Hypothalamus (tissue), 51 donors: ENCODE measurements at regions not wholly inside any gene's neighbourhood (a gene's known extent, or its start where the extent isn't known, plus 50 kb on each side); places are given as distances from the start of the nearest gene placed in this dataset.

ENCODE experiments used
- DNase-seq, 51 donors: peaks; one replicate each; lab custom pipeline; 2025; lab: John Stamatoyannopoulos, UW

DNA sequence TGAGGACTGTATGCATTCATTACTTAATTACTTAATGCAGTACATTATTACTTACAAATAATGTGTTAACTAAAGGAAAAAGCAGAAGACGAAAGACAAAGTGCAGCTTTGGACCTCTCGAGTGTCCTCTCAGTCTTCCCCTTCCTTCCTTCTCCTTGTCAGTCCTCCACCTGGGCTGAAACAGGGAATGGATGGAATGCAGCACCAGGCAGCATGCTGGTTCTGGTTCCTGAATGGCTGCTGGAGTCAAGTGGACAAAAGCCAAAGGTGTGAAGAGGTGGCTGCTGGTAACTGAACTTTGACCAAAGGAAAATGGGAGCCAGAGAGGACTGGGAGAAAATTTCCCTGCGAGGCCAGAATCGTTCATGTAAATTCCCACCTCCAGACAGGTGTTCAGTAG is 179.5 kb downstream of the GPAM start:
- no peak for DNase-seq

DNA sequence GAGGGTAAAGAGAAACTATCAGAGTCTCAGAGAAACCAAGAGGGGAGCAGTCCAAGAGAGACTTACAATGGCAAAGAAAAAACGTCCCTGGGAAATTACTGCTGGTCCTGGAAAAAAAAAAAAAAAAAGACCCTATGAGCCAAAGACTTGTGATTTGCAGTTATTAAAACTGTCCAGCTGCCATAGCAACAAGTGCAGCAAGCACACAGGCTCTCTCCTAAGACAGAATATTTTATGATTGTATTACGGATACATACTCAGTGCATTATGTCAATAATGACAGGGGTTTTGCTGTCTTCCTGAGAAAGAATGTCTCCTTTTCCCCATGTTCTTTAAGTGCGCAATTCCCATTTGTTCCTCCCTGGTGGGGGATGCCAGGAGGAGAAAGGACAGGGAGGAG is 178.5 kb downstream of the GPAM start:
- DNase-seq, result no peak

DNA sequence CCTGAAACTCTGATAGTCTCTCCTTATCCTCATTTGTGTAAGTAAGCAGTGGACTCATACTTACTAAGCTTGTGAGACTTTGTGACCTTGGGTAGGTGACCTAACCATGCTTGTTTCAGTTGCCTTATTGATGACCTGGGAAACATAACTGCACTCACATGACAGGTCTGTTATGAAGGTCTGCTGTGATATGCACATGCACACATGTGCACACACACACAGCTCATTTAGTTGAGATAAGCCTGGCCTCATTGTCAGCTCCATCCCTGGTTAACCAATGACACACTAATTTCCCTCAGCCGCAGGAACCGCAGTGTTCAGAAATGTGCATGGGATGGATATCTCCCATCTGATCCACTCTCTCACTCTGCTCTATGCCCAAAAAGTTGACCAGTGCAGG is 177.2 kb downstream of the GPAM start:
- DNase-seq, result no peak

DNA sequence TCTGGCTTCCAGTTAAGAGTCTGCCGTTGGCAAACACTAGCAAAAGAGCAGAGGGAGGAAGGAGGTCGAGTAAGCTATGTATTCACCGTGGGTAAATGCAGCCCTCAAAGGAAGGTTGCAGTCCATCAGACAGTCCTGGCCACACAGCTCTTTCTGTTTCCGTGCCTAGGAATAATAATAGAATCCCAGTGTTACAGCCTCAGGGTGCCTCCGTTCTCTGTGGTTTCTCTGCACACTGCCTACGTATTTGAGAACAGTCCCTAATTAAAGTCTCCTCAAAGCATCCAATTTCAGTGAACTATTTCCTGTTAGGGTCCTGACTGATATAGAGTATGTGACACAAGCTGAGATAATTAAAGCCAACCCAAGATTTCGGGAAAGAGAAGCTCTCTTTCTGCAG is 176.7 kb downstream of the GPAM start:
- DNase-seq, result no peak

GRCh38 chr10:112022196-112022595 is 161.4 kb downstream of the GPAM start:
- no peak for DNase-seq

DNA sequence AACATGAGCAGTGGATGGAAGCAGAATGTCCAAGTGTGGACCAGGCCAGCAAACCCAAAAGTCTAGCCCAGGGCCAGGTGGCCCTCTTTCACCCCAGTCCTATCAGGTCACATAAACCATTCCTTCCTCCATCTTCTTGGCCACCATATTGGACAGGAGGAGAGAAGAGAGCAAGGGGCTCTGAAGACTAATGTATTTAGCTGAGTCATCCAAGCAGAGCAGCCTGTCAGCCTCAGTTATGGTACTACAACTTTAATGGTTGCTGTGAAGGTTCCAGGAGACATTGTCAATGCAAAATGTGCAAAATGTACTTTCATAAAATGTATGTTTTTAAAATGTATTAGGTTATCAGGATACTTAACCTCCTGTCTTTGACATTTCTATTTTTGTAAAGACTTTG is 159.5 kb downstream of the GPAM start:
- DNase-seq, result no peak

DNA sequence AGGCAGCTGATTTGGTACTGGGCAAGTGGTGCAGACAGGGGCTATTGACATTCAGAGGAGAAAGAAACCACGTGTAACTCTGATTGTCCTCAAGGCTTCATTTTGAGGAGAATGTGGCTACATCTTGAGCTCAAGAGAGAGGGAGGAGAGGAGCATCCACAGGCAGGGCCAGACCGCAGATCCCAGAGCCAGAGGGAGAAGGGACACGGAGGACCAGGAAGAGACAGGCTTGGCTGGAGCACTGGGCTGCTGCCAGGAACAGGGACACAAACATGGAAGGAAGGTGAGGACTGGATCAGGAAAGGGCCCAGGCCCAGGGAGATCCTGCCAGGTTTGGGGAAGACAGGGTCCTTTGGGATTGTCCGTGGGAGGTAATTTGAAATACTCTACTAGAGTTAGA is 158.3 kb downstream of the GPAM start:
- DNase-seq, result no peak

- no peak for DNase-seq
Observed at GRCh38 chr10:112026438-112026837, 157.1 kb downstream of the GPAM start.

DNA sequence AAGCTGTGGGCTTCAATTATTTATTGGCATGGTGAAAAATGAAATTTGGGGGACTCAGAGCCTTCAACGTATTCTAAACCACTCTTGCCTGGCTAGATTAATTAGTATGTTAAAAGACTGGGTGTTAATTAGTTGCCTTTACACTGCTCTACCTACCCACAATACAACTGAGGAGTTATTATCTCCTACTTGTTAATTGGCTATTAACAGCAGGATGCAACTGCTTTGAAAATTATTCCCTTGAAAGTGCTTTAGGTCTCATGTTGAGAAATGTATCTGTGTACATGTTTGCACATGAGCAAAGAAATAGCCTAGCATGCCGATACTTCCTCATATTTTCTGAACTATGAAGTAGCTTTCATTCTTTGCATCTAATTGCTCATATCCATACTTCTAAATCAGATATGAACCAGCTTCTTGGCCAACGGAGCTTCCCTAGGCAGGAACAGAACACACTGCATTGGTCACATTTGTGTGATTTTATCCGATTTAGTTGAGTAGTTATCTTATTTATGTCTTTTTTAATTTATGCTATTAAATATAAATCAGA is 155.8 kb downstream of the GPAM start:
- DNase-seq, result no peak

GRCh38 chr10:112030431-112030830 is 153.1 kb downstream of the GPAM start:
- no peak for DNase-seq

GRCh38 chr10:112039823-112040222 is 143.7 kb downstream of the GPAM start:
- DNase-seq, result no peak

- DNase-seq, result no peak
Observed at GRCh38 chr10:112040696-112041095, 142.9 kb downstream of the GPAM start.

GRCh38 chr10:112045938-112046337 is 137.6 kb downstream of the GPAM start:
- no peak for DNase-seq

GRCh38 chr10:112047674-112048073 is 135.9 kb downstream of the GPAM start:
- no peak for DNase-seq

- DNase-seq, result no peak
Observed at GRCh38 chr10:112052166-112052565, 131.4 kb downstream of the GPAM start.

DNA sequence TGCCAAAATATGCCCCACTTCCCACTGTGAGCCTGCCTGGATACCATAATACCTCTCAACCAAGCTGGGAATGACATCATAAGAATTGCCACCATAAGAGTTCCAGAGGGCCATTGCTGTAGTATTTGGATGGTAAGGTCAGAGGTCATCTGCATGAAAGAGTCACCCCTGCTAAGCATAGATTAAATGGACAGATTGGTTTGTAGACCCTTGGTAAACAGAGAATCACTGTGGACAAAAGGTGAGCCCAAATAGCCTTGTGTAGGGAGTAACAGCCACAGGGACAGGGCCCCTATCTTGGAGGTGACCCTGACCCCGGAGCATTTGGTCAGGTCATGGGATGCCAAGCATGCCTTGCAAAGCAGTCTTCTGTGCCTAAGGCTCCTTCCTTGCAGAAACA is 129.7 kb downstream of the GPAM start:
- DNase-seq, result no peak

DNA sequence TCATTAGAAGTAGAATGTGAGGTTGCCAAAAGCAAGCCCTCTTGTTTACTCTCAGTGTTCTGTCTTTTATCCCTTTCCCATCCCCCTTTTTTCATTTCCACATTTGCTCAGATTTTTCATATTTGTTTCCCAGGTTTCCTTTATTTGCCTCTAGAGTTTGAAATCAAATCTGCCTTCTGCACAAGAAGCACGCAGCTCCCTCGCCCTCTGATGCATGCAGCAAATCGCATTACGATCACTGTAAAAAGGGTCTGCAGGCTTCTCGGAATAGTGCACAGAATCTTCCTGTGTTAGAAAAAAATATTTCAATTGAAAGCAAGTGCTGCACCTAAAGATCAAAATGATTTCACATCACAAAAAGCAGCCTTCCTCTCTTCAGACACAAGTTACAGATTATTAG is 129.0 kb downstream of the GPAM start:
- no peak for DNase-seq

DNA sequence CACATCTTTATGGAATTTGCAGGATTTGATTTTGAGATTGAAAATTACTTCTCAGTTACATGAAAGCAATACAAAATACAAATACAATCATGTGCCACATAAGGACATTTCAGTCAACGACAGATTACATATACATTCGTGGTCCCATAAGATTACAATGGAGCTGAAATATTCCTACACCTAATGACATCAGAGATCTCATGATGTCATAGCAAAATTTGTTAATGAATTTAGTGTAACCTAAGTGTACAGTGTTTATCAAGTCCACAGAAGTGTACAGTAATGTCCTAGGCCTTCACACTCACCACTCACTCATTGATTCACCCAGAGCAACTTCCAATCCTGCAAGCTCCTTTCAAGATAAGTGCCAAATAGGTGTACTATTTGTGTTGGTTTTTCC is 126.5 kb downstream of the GPAM start:
- no peak for DNase-seq

- DNase-seq, result no peak
Observed at GRCh38 chr10:112059220-112059619, 124.3 kb downstream of the GPAM start.

DNA sequence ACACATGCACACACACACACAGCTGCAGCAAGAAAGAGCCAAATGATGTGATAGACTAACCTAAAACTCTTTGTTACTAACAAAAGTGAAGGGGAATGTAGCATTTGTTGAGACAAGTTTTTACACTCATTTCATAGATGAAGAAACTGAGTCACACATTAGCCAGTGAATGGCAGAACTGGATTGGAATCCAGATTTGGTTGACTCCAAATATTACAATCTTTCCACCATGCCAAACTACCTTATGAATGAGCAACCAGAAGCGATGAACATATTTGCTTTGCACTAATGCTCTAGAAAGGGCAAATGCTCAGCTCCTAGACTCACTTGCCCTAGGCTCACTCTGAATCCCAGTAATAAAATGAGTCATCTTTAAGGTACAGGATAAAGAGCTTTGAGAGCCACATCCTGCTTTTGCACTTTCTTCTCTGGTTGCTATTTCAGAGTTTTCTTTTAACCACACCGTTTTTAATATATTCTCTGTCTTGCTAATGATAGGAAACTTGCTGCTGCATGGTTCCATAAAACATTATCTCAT is 111.9 kb downstream of the GPAM start:
- DNase-seq, result no peak

DNA sequence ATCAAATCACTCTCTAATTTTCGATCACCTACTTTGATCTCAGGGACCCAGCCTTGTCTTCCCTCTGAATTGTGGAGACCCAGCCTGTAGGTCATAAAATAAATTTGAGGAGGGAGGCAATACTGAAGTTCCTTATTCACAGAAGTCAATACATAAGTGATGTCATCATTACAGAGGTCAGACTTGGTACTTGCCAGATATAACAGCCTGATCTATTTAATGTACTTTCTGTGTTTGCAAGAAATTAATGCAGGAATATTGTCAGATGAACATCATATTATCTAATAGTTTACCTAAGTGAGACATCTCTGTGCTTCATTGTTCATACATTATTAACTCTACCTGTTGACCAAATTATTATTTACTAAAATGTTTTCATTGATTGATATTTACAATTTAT is 105.6 kb downstream of the GPAM start:
- DNase-seq, result no peak

GRCh38 chr10:112080231-112080630 is 103.3 kb downstream of the GPAM start:
- DNase-seq, result no peak

- no peak for DNase-seq
Observed at GRCh38 chr10:112082120-112082519, 101.4 kb downstream of the GPAM start.
